H1 (cell line): ENCODE measurements at regions not wholly inside any gene's neighbourhood (a gene's known extent, or its start where the extent isn't known, plus 50 kb on each side); places are given as distances from the start of the nearest gene placed in this dataset.

Experiments
- CTCF ChIA-PET: fragments of 300-600 bp; sonication (Branson Sonifier 250); formaldehyde crosslinking; loops from one replicate; lab custom pipeline; 2021; ENCODE audit not compliant: partially characterized antibody; lab: Charles Lee
- POLR2A ChIA-PET: fragments of 300-600 bp; sonication (Branson Sonifier 250); formaldehyde crosslinking; loops from one replicate; lab custom pipeline; 2021; ENCODE audit warnings: inconsistent platforms; ENCODE audit not compliant: partially characterized antibody; lab: Charles Lee
- DNase-seq, 2 experiments: peaks; one replicate each; pipeline versions ENCODE4 v3.0.0 to v3.0.0-alpha.2; 2010 to 2022; ENCODE audit warnings: low spot score in 2 of 2, low read depth in 1 of 2, mixed read lengths in 1 of 2
- FAIRE-seq: peaks from 2 replicates; lab custom pipeline; 2011; peaks lifted over from hg19 to GRCh38; lab: Jason Lieb, UNC
- H2AFZ ChIP-seq: 2 replicates; pipeline ENCODE4 v1.8.1; 2012; ENCODE audit warnings: low read length, inconsistent platforms
- H2AK5ac ChIP-seq: 2 replicates; pipeline ENCODE4 v1.6.1; 2013; ENCODE audit warnings: low read depth, low read length
- H2BK120ac ChIP-seq: replicated peaks from 2 replicates; pipeline ENCODE3; 2013; ENCODE audit warnings: low read depth, low read length, inconsistent platforms
- H2BK12ac ChIP-seq: 2 replicates; pipeline ENCODE4 v1.6.1; 2013; ENCODE audit warnings: low read depth, low read length
- H2BK15ac ChIP-seq: 2 replicates; pipeline ENCODE4 v1.6.1; 2013; ENCODE audit warnings: low read length
- H2BK20ac ChIP-seq: 2 replicates; pipeline ENCODE4 v1.6.1; 2013; ENCODE audit warnings: low read length
- H2BK5ac ChIP-seq: 2 replicates; pipeline ENCODE4 v1.6.1; 2013; ENCODE audit warnings: low read depth, low read length
- H3K14ac ChIP-seq: 2 replicates; pipeline ENCODE4 v1.6.1; 2013; ENCODE audit warnings: inconsistent platforms; ENCODE audit not compliant: insufficient read length
- H3K18ac ChIP-seq: 2 replicates; pipeline ENCODE4 v1.6.1; 2013; ENCODE audit warnings: low read length; ENCODE audit errors: extremely low read depth
- H3K23ac ChIP-seq: 2 replicates; pipeline ENCODE4 v1.6.1; 2013; ENCODE audit warnings: inconsistent platforms; ENCODE audit not compliant: insufficient read length
- H3K23me2 ChIP-seq: 2 replicates; pipeline ENCODE4 v1.6.1; 2013; ENCODE audit warnings: low read depth, low read length
- H3K27ac ChIP-seq: 2 replicates; pipeline ENCODE4 v1.6.1; 2011; ENCODE audit warnings: low read depth, low read length, inconsistent platforms
- H3K27me3 ChIP-seq, 4 experiments: replicated peaks in 1 of 4; 1 replicate in 1 of 4; 2 replicates in 3 of 4; pipeline versions ENCODE4 v1.6.1 to v1.8.1; 2011 to 2013; ENCODE audit warnings: low read length in 3 of 4, mild to moderate bottlenecking in 3 of 4, inconsistent platforms in 2 of 4, mixed read lengths in 2 of 4, moderate library complexity in 1 of 4; ENCODE audit not compliant: control insufficient read depth in 3 of 4, insufficient read depth in 3 of 4; ENCODE audit errors: extremely low read depth in 1 of 4
- H3K36me3 ChIP-seq, 4 experiments: 2 replicates each; pipeline versions ENCODE4 v1.6.1 to v1.8.1; 2011 to 2013; ENCODE audit warnings: mild to moderate bottlenecking in 4 of 4, low read length in 3 of 4, moderate library complexity in 2 of 4, control low read depth in 1 of 4, inconsistent platforms in 1 of 4; ENCODE audit not compliant: insufficient read depth in 4 of 4, control insufficient read depth in 2 of 4
- H3K4ac ChIP-seq: replicated peaks from 2 replicates; pipeline ENCODE3; 2013; ENCODE audit warnings: low read length, low read depth, mixed read lengths, inconsistent platforms; ENCODE audit not compliant: insufficient read length
- H3K4me1 ChIP-seq, 4 experiments: replicated peaks in 1 of 4; 1 replicate in 1 of 4; 2 replicates in 3 of 4; pipeline versions ENCODE4 v1.6.1 to v1.8.1; 2011 to 2013; ENCODE audit warnings: low read length in 3 of 4, inconsistent platforms in 2 of 4, mixed read lengths in 1 of 4; ENCODE audit not compliant: insufficient read depth in 4 of 4, control insufficient read depth in 3 of 4
- H3K4me2 ChIP-seq, 2 experiments: 2 replicates each; pipeline versions ENCODE4 v1.6.1 to v1.8.1; 2011 to 2013; ENCODE audit warnings: low read depth in 2 of 2, low read length in 2 of 2, control low read depth in 1 of 2, inconsistent platforms in 1 of 2, mild to moderate bottlenecking in 1 of 2; ENCODE audit not compliant: insufficient read depth in 1 of 2
- H3K4me3 ChIP-seq, 4 experiments: fragments of 200-600, 300-600 bp in 1 of 4; sonication (generic), shearing (Covaris generic), sonication (Bioruptor Twin) in 1 of 4; 2 replicates each; pipeline versions ENCODE4 v1.5.1 to v1.8.1; 2011 to 2016; ENCODE audit warnings: low read length in 4 of 4, low read depth in 3 of 4, control low read depth in 2 of 4, inconsistent platforms in 2 of 4, mild to moderate bottlenecking in 2 of 4, mixed read lengths in 1 of 4, moderate library complexity in 1 of 4; ENCODE audit not compliant: insufficient read depth in 2 of 4; ENCODE audit errors: extremely low read depth in 1 of 4
- H3K56ac ChIP-seq: replicated peaks from 2 replicates; pipeline ENCODE3; 2013; ENCODE audit warnings: low read depth, mild to moderate bottlenecking, mixed read lengths, low read length, inconsistent platforms; ENCODE audit not compliant: insufficient read length
- H3K79me1 ChIP-seq: 2 replicates; pipeline ENCODE4 v1.6.1; 2013; ENCODE audit warnings: low read depth, low read length, control low read depth
- H3K79me2 ChIP-seq, 2 experiments: 2 replicates each; pipeline versions ENCODE4 v1.6.1 to v1.8.1; 2012 to 2013; ENCODE audit warnings: low read length in 2 of 2, mild to moderate bottlenecking in 2 of 2, inconsistent platforms in 1 of 2; ENCODE audit not compliant: insufficient read depth in 2 of 2, control insufficient read depth in 1 of 2
- H3K9ac ChIP-seq, 4 experiments: replicated peaks in 1 of 4; 1 replicate in 1 of 4; 2 replicates in 3 of 4; pipeline versions ENCODE4 v1.6.1 to v1.8.1; 2011 to 2013; ENCODE audit warnings: low read depth in 3 of 4, low read length in 3 of 4, control low read depth in 2 of 4, mild to moderate bottlenecking in 2 of 4, moderate library complexity in 2 of 4, inconsistent platforms in 1 of 4; ENCODE audit errors: extremely low read depth in 1 of 4
- H3K9me3 ChIP-seq, 2 experiments: 2 replicates each; pipeline versions ENCODE4 v1.6.1 to v1.8.1; 2012 to 2013; ENCODE audit warnings: mild to moderate bottlenecking in 2 of 2, moderate library complexity in 2 of 2, control low read depth in 1 of 2, inconsistent platforms in 1 of 2, low read depth in 1 of 2, low read length in 1 of 2, mixed read lengths in 1 of 2; ENCODE audit not compliant: insufficient read depth in 2 of 2
- H4K20me1 ChIP-seq, 2 experiments: replicated peaks in 1 of 2; 2 replicates each; pipeline versions ENCODE3 to v1.8.1; 2011 to 2013; ENCODE audit warnings: inconsistent platforms in 2 of 2, low read length in 2 of 2, mild to moderate bottlenecking in 1 of 2; ENCODE audit not compliant: insufficient read depth in 2 of 2, control insufficient read depth in 1 of 2
- H4K5ac ChIP-seq: 2 replicates; pipeline ENCODE4 v1.6.1; 2013; ENCODE audit warnings: low read length, low read depth, mixed read lengths, inconsistent platforms; ENCODE audit not compliant: insufficient read length
- H4K8ac ChIP-seq: 2 replicates; pipeline ENCODE4 v1.8.0; 2013; ENCODE audit warnings: mild to moderate bottlenecking, moderate library complexity, low read length, inconsistent platforms; ENCODE audit not compliant: insufficient read depth; ENCODE audit errors: extremely low read depth
- H4K91ac ChIP-seq: replicated peaks from 2 replicates; pipeline ENCODE3; 2013; ENCODE audit warnings: low read length, mixed read lengths, inconsistent platforms; ENCODE audit not compliant: insufficient read length
- CEBPB ChIP-seq: IDR thresholded peaks from 2 replicates; pipeline ENCODE4 v1.6.1; 2012; ENCODE audit warnings: low read depth, low read length
- CTCF ChIP-seq, 3 experiments: IDR thresholded peaks; 1 replicate in 2 of 3; 2 replicates in 1 of 3; pipeline versions ENCODE4 v1.5.1 to v1.6.1; 2011; ENCODE audit warnings: low read length in 3 of 3, mild to moderate bottlenecking in 3 of 3, inconsistent platforms in 2 of 3, low read depth in 1 of 3, moderate library complexity in 1 of 3; ENCODE audit not compliant: insufficient read depth in 1 of 3; ENCODE audit errors: control extremely low read depth in 1 of 3
- HDAC6 ChIP-seq: IDR thresholded peaks from one replicate; pipeline ENCODE4 v1.7.1; 2012; ENCODE audit warnings: low read depth, mild to moderate bottlenecking, inconsistent platforms, low read length, moderate library complexity
- RAD21 ChIP-seq, 2 experiments: IDR thresholded peaks in 1 of 2; conservative IDR thresholded peaks in 1 of 2; 2 replicates each; pipeline ENCODE4 v1.6.1; 2011; ENCODE audit warnings: low read depth in 2 of 2, low read length in 2 of 2, improper control_type of control experiment in 1 of 2, inconsistent platforms in 1 of 2, mild to moderate bottlenecking in 1 of 2, moderate library complexity in 1 of 2
- YY1 ChIP-seq: IDR thresholded peaks from 2 replicates; pipeline ENCODE4 v1.6.1; 2011; ENCODE audit warnings: low read depth, mild to moderate bottlenecking, low read length
- WGBS, 2 experiments: shearing (Covaris generic) in 1 of 2; methylation state at CpG; one replicate each; pipeline versions ENCODE4 v1.1.6 to v1.1.7; 2013 to 2015; ENCODE audit warnings: low lambda C conversion rate in 2 of 2, mixed read lengths in 2 of 2, inconsistent platforms in 1 of 2, low coverage in 1 of 2, missing lambda C conversion rate in 1 of 2; ENCODE audit not compliant: insufficient replicate concordance in 2 of 2, insufficient coverage in 1 of 2, insufficient read length in 1 of 2; ENCODE audit errors: extremely low coverage in 1 of 2, missing lambda C conversion rate in 1 of 2; 5-methylcytosine and 5-hydroxymethylcytosine counted together

- Histone ChIP-seq H3K23me2 (no peaks in the 10 kb centered on the region), H3K23ac (no peak overlapping the region), H3K4me3 (no peak overlapping the region), H3K27me3 (no peaks in the 10 kb centered on the region; a peak in 1 of 7 replicates), H3K56ac (no peak overlapping the region), H2BK20ac (0 out of 2 replicates have a peak overlapping the region, but pooled peaks have one; percentile 3), H3K18ac (no peak overlapping the region), H3K9me3 (no peaks in the 10 kb centered on the region), H3K9ac (no peak overlapping the region), H2BK12ac (no peak overlapping the region), H3K36me3 (no peaks in the 10 kb centered on the region), H3K79me2 (no peaks in the 10 kb centered on the region), H4K20me1 (no peaks in the 10 kb centered on the region), H4K8ac (no peak overlapping the region; the same call in 1 of the 2 replicates), H3K27ac (no peak overlapping the region), H4K91ac (no peak overlapping the region), H3K79me1 (no peaks in the 10 kb centered on the region), H2AK5ac (no peak overlapping the region), H2BK5ac (no peak overlapping the region), H2AFZ (no peak overlapping the region), H3K14ac (no peak overlapping the region), H2BK120ac (no peak overlapping the region), H3K4me1 (peaks cover 0 to 7% (median 6%) of the 10 kb centered on the region in 4 experiments; a peak in 3 of 7 replicates), H2BK15ac (no peak overlapping the region), H3K4me2 (no peak overlapping the region), H4K5ac (no peak overlapping the region), H3K4ac (no peak overlapping the region)
- 80% methylated on average over 4 of the region's 4 CpGs; no CpG with 5 or more reads in 1 of the 2 experiments for WGBS, 2 experiments
- TF ChIP-seq RAD21 (IDR thresholded peaks at IDR 0.05 in 1 of 2, conservative IDR thresholded peaks at IDR 0.05 in 1 of 2; ENCODE audit: low read depth in 2 of 2, low read length in 2 of 2): peak in 1 of 2 experiments; percentile 35; a peak in 2 of 4 replicates
- peak in 1 of 3 experiments; percentile 19; a peak in 2 of 4 replicates for TF ChIP-seq CTCF (IDR thresholded peaks at IDR 0.05; ENCODE audit: control extremely low read depth in 1 of 3, insufficient read depth in 1 of 3, low read depth in 1 of 3, low read length in 3 of 3)
- no peak for TF ChIP-seq HDAC6
- no peak for TF ChIP-seq YY1
- TF ChIP-seq CEBPB: no peak
- ChIA-PET POLR2A (no interaction called here), CTCF (interaction anchor here (0.8 to 1.8 kb wide), 5 partner anchors 9 to 471 kb away, joined by 3 to 4 read pairs (median 3); no protein-coding TSS in a partner anchor)
- FAIRE-seq: no peak
- DNase-seq: no peak
Measured at GRCh38 chr10:78752708-78753107, 316.1 kb upstream of the ZMIZ1 start.
